Cardiac muscle cell (in vitro differentiated cells and primary cell): ENCODE measurements at regions not wholly inside any gene's neighbourhood (a gene's known extent, or its start where the extent isn't known, plus 50 kb on each side); places are given as distances from the start of the nearest gene placed in this dataset.

Experiments
- DNase-seq, 2 donors: peaks; one replicate each; pipeline versions ENCODE4 v3.0.0 to v3.0.0-alpha.2; 2010 to 2017; ENCODE audit warnings: low read depth in 1 of 2, low spot score in 1 of 2
- H3K27ac ChIP-seq: fragments of 200-600 bp; sonication (generic); 2 replicates; pipeline ENCODE4 v1.5.1; 2016
- H3K27me3 ChIP-seq: fragments of 200-600 bp; sonication (generic); 2 replicates; pipeline ENCODE4 v1.6.0; 2016; ENCODE audit warnings: control low read depth
- H3K36me3 ChIP-seq: fragments of 200-600 bp; sonication (generic); 2 replicates; pipeline ENCODE4 v1.5.1; 2016; ENCODE audit warnings: control low read depth
- H3K4me1 ChIP-seq: fragments of 200-600 bp; sonication (generic); 2 replicates; pipeline ENCODE4 v1.8.1; 2017; ENCODE audit warnings: low read depth, mild to moderate bottlenecking, mixed run types
- H3K4me3 ChIP-seq: fragments of 200-600 bp; sonication (generic); 2 replicates; pipeline ENCODE4 v1.5.1; 2016; ENCODE audit warnings: mild to moderate bottlenecking
- H3K9me3 ChIP-seq: fragments of 200-600 bp; sonication (generic); 2 replicates; pipeline ENCODE4 v1.5.1; 2017; ENCODE audit warnings: low read depth, mild to moderate bottlenecking, control low read depth
- CTCF ChIP-seq: IDR thresholded peaks from 2 replicates; pipeline ENCODE4 v1.5.1; 2012; ENCODE audit warnings: low read depth, mild to moderate bottlenecking, low read length

DNA sequence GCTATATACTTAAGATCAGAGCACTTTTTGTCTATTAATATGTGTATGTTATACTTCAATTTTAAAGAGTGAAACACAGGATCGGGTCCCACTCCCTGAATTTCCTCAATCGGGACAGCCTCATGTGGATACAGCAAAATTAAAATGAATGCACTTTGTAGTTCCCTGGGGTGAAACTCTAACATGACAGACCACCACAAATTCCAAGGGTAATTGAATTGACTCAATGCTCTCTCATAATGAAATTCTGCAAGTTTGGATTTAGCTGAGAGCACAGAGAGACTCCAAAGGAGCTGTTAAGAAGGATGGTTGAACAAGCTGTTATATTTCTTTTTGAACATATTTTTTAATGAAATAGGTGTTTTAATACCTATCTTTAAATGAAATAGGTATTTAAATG lies 413.6 kb downstream of the GXYLT1 start:
- TF ChIP-seq CTCF: no peak
- H3K4me3 ChIP-seq: no peak overlapping the region
- H3K9me3 ChIP-seq: no peaks in the 10 kb centered on the region
- H3K36me3 ChIP-seq: no peaks in the 10 kb centered on the region
- no peaks in the 10 kb centered on the region for H3K27me3 ChIP-seq
- DNase-seq: no peak
- no peaks in the 10 kb centered on the region for H3K4me1 ChIP-seq
- H3K27ac ChIP-seq: no peak overlapping the region

DNA sequence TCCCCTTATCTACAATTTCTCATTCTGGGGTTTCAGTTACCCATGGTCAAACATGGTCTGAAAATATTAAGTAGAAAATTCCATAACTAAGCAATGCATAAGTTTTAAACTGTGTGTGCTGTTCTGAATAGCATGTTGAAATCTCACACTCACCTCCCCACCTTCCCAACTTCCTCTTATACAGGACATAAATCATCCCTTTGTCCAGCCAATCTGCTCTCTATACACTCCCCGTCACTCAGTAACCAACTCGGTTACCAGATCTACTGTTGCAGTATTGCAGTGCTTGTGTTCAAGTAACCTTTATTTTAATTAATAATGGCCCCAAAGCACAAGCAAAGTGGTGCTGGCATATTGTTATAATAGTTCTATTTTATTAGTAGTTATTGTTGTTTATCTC lies 420.5 kb downstream of the GXYLT1 start:
- H3K36me3 ChIP-seq: no peaks in the 10 kb centered on the region
- no peaks in the 10 kb centered on the region for H3K27me3 ChIP-seq
- H3K27ac ChIP-seq: no peak overlapping the region
- DNase-seq: no peak
- no peaks in the 10 kb centered on the region for H3K9me3 ChIP-seq
- no peak for TF ChIP-seq CTCF
- no peaks in the 10 kb centered on the region for H3K4me1 ChIP-seq
- H3K4me3 ChIP-seq: no peak overlapping the region

GRCh38 chr12:41719214-41719613 lies 425.5 kb downstream of the GXYLT1 start:
- DNase-seq: no peak
- Histone ChIP-seq H3K36me3 (no peaks in the 10 kb centered on the region), H3K4me1 (peaks cover 8% of the 10 kb centered on the region), H3K27ac (no peak overlapping the region), H3K9me3 (no peaks in the 10 kb centered on the region), H3K4me3 (no peak overlapping the region), H3K27me3 (no peaks in the 10 kb centered on the region)
- no peak for TF ChIP-seq CTCF

- Histone ChIP-seq H3K4me3 (no peak overlapping the region), H3K36me3 (no peaks in the 10 kb centered on the region), H3K9me3 (no peaks in the 10 kb centered on the region), H3K27me3 (no peaks in the 10 kb centered on the region), H3K4me1 (peaks cover 8% of the 10 kb centered on the region), H3K27ac (no peak overlapping the region)
- no peak for TF ChIP-seq CTCF
- DNase-seq: no peak
These were observed 429.4 kb downstream of the GXYLT1 start for GRCh38 chr12:41715256-41715655.

- H3K9me3 ChIP-seq: no peaks in the 10 kb centered on the region
- H3K4me1 ChIP-seq: peaks cover 13% of the 10 kb centered on the region
- no peak overlapping the region for H3K4me3 ChIP-seq
- H3K36me3 ChIP-seq: no peaks in the 10 kb centered on the region
- H3K27ac ChIP-seq: no peak overlapping the region
- DNase-seq: no peak
- no peak for TF ChIP-seq CTCF
- H3K27me3 ChIP-seq: no peaks in the 10 kb centered on the region
These were observed 435.0 kb downstream of the GXYLT1 start for GRCh38 chr12:41709463-41710285.
